Breast epithelium (tissue), 4 donors: ENCODE measurements at regions not wholly inside any gene's neighbourhood (a gene's known extent, or its start where the extent isn't known, plus 50 kb on each side); places are given as distances from the start of the nearest gene placed in this dataset.

ENCODE experiments used
- DNase-seq, 2 donors: peaks; one replicate each; pipeline ENCODE4 v3.0.0-alpha.2; 2019; ENCODE audit warnings: low spot score in 2 of 2
- H3K27ac ChIP-seq, 2 donors: fragments of 200-600 bp; sonication (generic) in 1 of 2; one replicate each; pipeline ENCODE4 v1.5.1; 2016 to 2019; ENCODE audit warnings: mild to moderate bottlenecking in 1 of 2
- H3K27me3 ChIP-seq, 2 donors: fragments of 200-600 bp; sonication (generic) in 1 of 2; one replicate each; pipeline versions ENCODE4 v1.5.1 to v1.6.0; 2017 to 2019; ENCODE audit warnings: control low read depth in 1 of 2, mild to moderate bottlenecking in 1 of 2
- H3K36me3 ChIP-seq: fragments of 200-600 bp; one replicate; pipeline ENCODE4 v1.5.1; 2019
- H3K4me1 ChIP-seq, 2 donors: fragments of 200-600 bp; sonication (generic); one replicate each; pipeline ENCODE4 v1.5.1; 2016 to 2019; ENCODE audit warnings: control low read depth in 1 of 2
- H3K4me3 ChIP-seq, 3 donors: fragments of 200-600 bp; sonication (generic); 1 replicate in 2 of 3; 2 replicates in 1 of 3; pipeline ENCODE4 v1.5.1; 2016 to 2019; ENCODE audit warnings: mild to moderate bottlenecking in 3 of 3, moderate library complexity in 2 of 3
- H3K9me3 ChIP-seq, 2 donors: fragments of 200-600 bp; sonication (generic) in 1 of 2; one replicate each; pipeline ENCODE4 v1.5.1; 2016 to 2019; ENCODE audit warnings: control low read depth in 1 of 2
- CTCF ChIP-seq, 3 donors: fragments of 450-650 bp; IDR thresholded peaks; one replicate each; pipeline ENCODE4 v1.5.1; 2016 to 2017; ENCODE audit warnings: antibody characterized with exemption in 3 of 3, mild to moderate bottlenecking in 3 of 3, moderate library complexity in 3 of 3
- POLR2A ChIP-seq: fragments of 450-650 bp; IDR thresholded peaks from one replicate; pipeline ENCODE4 v1.6.1; 2016; ENCODE audit warnings: antibody characterized with exemption, mild to moderate bottlenecking, moderate library complexity
- POLR2AphosphoS5 ChIP-seq, 3 donors: sonication (generic); formaldehyde crosslinking; IDR thresholded peaks; one replicate each; pipeline ENCODE4 v1.6.1; 2017; ENCODE audit warnings: antibody characterized with exemption in 3 of 3
- intact Hi-C: fragments of 100-400 bp; cut with DNase I; formaldehyde crosslinking; loops from one replicate; pipeline ENCODE4 v1.15.1; 2023; ENCODE audit warnings: low total_unique reads

- intact Hi-C loops: no loop called here
- Histone ChIP-seq H3K9me3 (no peaks in the 10 kb centered on the region), H3K27ac (no peak overlapping the region), H3K27me3 (no peaks in the 10 kb centered on the region), H3K36me3 (no peaks in the 10 kb centered on the region), H3K4me3 (no peak overlapping the region), H3K4me1 (no peaks in the 10 kb centered on the region)
- DNase-seq: no peak
- no peak for TF ChIP-seq CTCF (IDR thresholded peaks at IDR 0.05)
- no peak for TF ChIP-seq POLR2A
- TF ChIP-seq POLR2AphosphoS5 (IDR thresholded peaks at IDR 0.05): no peak
Measured at GRCh38 chr1:186571771-186572170, 108.5 kb downstream of the PTGS2 start.

- no peaks in the 10 kb centered on the region for H3K9me3 ChIP-seq
- no peaks in the 10 kb centered on the region for H3K36me3 ChIP-seq
- H3K4me1 ChIP-seq: no peaks in the 10 kb centered on the region
- TF ChIP-seq POLR2A (no peak), CTCF (IDR thresholded peaks at IDR 0.05) (no peak), POLR2AphosphoS5 (IDR thresholded peaks at IDR 0.05) (no peak)
- H3K4me3 ChIP-seq: no peak overlapping the region
- no peak for DNase-seq
- no peak overlapping the region for H3K27ac ChIP-seq
- H3K27me3 ChIP-seq: no peaks in the 10 kb centered on the region
- intact Hi-C loops: no loop called here
Measured at GRCh38 chr1:186569856-186570255, 108.9 kb upstream of the PDC start.

GRCh38 chr1:186568221-186568620 lies 107.3 kb upstream of the PDC start:
- no peaks in the 10 kb centered on the region for H3K4me1 ChIP-seq
- intact Hi-C loops: no loop called here
- no peak overlapping the region for H3K4me3 ChIP-seq
- no peaks in the 10 kb centered on the region for H3K9me3 ChIP-seq
- DNase-seq: no peak
- no peaks in the 10 kb centered on the region for H3K27me3 ChIP-seq
- H3K36me3 ChIP-seq: no peaks in the 10 kb centered on the region
- no peak for TF ChIP-seq CTCF (IDR thresholded peaks at IDR 0.05)
- no peak for TF ChIP-seq POLR2AphosphoS5 (IDR thresholded peaks at IDR 0.05)
- no peak for TF ChIP-seq POLR2A
- H3K27ac ChIP-seq: no peak overlapping the region

GRCh38 chr1:186566140-186566855 lies 105.4 kb upstream of the PDC start:
- TF ChIP-seq POLR2AphosphoS5 (IDR thresholded peaks at IDR 0.05): no peak
- TF ChIP-seq POLR2A: no peak
- no peak for TF ChIP-seq CTCF (IDR thresholded peaks at IDR 0.05)

GRCh38 chr1:186564582-186564981 lies 103.7 kb upstream of the PDC start:
- intact Hi-C loops: no loop called here
- no peaks in the 10 kb centered on the region for H3K4me1 ChIP-seq
- DNase-seq: no peak
- H3K9me3 ChIP-seq: no peaks in the 10 kb centered on the region
- H3K27ac ChIP-seq: no peak overlapping the region
- no peak overlapping the region for H3K4me3 ChIP-seq
- no peaks in the 10 kb centered on the region for H3K36me3 ChIP-seq
- H3K27me3 ChIP-seq: no peaks in the 10 kb centered on the region
- TF ChIP-seq POLR2AphosphoS5 (IDR thresholded peaks at IDR 0.05): no peak

More at GRCh38 chr1:186566140-186566855, 105.4 kb upstream of the PDC start:
- no peaks in the 10 kb centered on the region for H3K36me3 ChIP-seq
- H3K4me3 ChIP-seq: no peak overlapping the region
- H3K27ac ChIP-seq: no peak overlapping the region
- no peaks in the 10 kb centered on the region for H3K9me3 ChIP-seq
- no peak for DNase-seq
- intact Hi-C loops: no loop called here
- no peaks in the 10 kb centered on the region for H3K4me1 ChIP-seq
- H3K27me3 ChIP-seq: no peaks in the 10 kb centered on the region
